Stomach (tissue), 4 donors: ENCODE measurements at regions not wholly inside any gene's neighbourhood (a gene's known extent, or its start where the extent isn't known, plus 50 kb on each side); places are given as distances from the start of the nearest gene placed in this dataset.

Experiments used
- EP300 ChIP-seq: sonication (generic); formaldehyde crosslinking; IDR thresholded peaks from one replicate; pipeline ENCODE4 v1.6.1; 2017; ENCODE audit warnings: antibody characterized with exemption
- POLR2A ChIP-seq, 4 donors: fragments of 450-650 bp; IDR thresholded peaks; one replicate each; pipeline ENCODE4 v1.6.1; 2016; ENCODE audit warnings: antibody characterized with exemption in 4 of 4, control low read depth in 2 of 4, mild to moderate bottlenecking in 1 of 4, moderate library complexity in 1 of 4
- POLR2AphosphoS5 ChIP-seq, 3 donors: sonication (generic); formaldehyde crosslinking; IDR thresholded peaks; one replicate each; pipeline ENCODE4 v1.6.1; 2016; ENCODE audit warnings: antibody characterized with exemption in 3 of 3
- TF ChIP-seq, protein P1 (sequence below), 7 experiments: fragments of 450-650 bp in 4 of 7; fragments of 200-600 bp in 3 of 7; sonication (generic) in 3 of 7; IDR thresholded peaks; one replicate each; pipeline ENCODE4 v1.5.1; 2016 to 2019; ENCODE audit warnings: antibody characterized with exemption in 7 of 7, control low read depth in 2 of 7, mild to moderate bottlenecking in 1 of 7

DNA sequence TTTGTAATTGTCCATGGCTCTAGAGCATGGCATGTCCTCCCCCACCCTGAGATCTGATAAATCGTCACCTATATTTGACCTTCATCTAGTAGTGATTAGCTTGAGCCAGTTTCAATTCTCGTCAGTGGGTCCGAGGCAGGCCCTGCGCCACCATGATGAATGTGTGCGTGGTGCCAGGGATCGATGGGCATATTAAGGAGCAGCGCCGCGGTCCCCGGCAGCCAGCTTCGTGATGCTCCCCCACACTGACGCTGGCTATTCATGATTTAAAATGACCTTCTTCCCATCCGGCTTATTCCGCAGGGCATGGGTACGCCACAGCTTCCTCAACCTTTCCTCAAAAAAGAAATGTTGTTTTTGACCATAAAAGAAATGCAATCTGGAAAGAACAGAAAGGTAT lies 68.0 kb downstream of the SLC25A47 start:
- TF ChIP-seq, protein P1, sequence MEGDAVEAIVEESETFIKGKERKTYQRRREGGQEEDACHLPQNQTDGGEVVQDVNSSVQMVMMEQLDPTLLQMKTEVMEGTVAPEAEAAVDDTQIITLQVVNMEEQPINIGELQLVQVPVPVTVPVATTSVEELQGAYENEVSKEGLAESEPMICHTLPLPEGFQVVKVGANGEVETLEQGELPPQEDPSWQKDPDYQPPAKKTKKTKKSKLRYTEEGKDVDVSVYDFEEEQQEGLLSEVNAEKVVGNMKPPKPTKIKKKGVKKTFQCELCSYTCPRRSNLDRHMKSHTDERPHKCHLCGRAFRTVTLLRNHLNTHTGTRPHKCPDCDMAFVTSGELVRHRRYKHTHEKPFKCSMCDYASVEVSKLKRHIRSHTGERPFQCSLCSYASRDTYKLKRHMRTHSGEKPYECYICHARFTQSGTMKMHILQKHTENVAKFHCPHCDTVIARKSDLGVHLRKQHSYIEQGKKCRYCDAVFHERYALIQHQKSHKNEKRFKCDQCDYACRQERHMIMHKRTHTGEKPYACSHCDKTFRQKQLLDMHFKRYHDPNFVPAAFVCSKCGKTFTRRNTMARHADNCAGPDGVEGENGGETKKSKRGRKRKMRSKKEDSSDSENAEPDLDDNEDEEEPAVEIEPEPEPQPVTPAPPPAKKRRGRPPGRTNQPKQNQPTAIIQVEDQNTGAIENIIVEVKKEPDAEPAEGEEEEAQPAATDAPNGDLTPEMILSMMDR (IDR thresholded peaks at IDR 0.05) = no peak
- TF ChIP-seq POLR2AphosphoS5 (IDR thresholded peaks at IDR 0.05) = no peak
- TF ChIP-seq EP300 = no peak
- TF ChIP-seq POLR2A (IDR thresholded peaks at IDR 0.05) = no peak
